ENCODE measurements at regions not wholly inside any gene's neighbourhood (a gene's known extent, or its start where the extent isn't known, plus 50 kb on each side); places are given as distances from the start of the nearest gene placed in this dataset.
"Not testable (repeated sequence)": the region's sequence is repeated elsewhere in the genome, so short reads cannot be mapped to it uniquely, and the experiment has no call there.

- ATAC-seq; intact Hi-C loops (cut with DNase I, micrococcal nuclease): not testable (repeated sequence)
Measured at GRCh38 chr11:82027335-82027734, 706.3 kb downstream of the FAM181B start.

GRCh38 chr11:82024760-82025159 is 708.9 kb downstream of the FAM181B start:
- intact Hi-C loops (cut with DNase I, micrococcal nuclease): no loop called here
- DNase-seq (no peak), ATAC-seq (no peak)

More at GRCh38 chr11:82027335-82027734, 706.3 kb downstream of the FAM181B start:
- not testable (repeated sequence) for DNase-seq

GRCh38 chr11:82012276-82012675 is 721.4 kb downstream of the FAM181B start:
- intact Hi-C loops (cut with DNase I, micrococcal nuclease): no loop called here
- no peak for ATAC-seq

GRCh38 chr11:82009133-82009532 is 724.5 kb downstream of the FAM181B start:
- no peak for ATAC-seq
- intact Hi-C loops (cut with DNase I, micrococcal nuclease): no loop called here
- DNase-seq: no peak

More at GRCh38 chr11:82012276-82012675, 721.4 kb downstream of the FAM181B start:
- DNase-seq: no peak

DNA sequence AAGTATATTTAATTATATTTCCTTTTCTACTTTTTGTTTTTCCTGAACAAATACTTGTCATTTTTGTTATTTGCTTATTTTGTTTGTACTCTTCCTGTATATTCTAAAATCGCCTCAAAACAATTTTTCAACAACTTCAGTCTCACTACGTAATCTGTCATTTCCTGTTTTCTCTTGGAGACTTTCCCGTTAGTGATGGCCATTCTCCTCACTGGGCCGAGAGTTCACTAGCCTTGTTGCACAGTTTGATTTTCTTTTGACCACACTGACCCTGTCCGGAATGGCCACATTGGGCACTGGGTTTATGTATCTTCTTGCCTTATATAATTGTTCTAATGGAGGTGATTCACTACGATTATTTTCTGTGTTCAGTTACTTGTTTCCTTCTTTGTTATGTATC is 726.1 kb downstream of the FAM181B start:
- no peak for DNase-seq
- intact Hi-C loops (cut with DNase I, micrococcal nuclease): no loop called here
- no peak for ATAC-seq

GRCh38 chr11:82004537-82005213 is 729.0 kb downstream of the FAM181B start:
- intact Hi-C loops (cut with DNase I, micrococcal nuclease): no loop called here
- ATAC-seq (no peak), DNase-seq (no peak)

GRCh38 chr11:82003671-82004515 is 729.8 kb downstream of the FAM181B start:
- intact Hi-C loops (cut with DNase I, micrococcal nuclease): no loop called here
- ATAC-seq (no peak), DNase-seq (no peak)

- ATAC-seq (no peak), DNase-seq (no peak)
- intact Hi-C loops (cut with DNase I, micrococcal nuclease): no loop called here
Measured at GRCh38 chr11:82003024-82003423, 730.6 kb downstream of the FAM181B start.

DNA sequence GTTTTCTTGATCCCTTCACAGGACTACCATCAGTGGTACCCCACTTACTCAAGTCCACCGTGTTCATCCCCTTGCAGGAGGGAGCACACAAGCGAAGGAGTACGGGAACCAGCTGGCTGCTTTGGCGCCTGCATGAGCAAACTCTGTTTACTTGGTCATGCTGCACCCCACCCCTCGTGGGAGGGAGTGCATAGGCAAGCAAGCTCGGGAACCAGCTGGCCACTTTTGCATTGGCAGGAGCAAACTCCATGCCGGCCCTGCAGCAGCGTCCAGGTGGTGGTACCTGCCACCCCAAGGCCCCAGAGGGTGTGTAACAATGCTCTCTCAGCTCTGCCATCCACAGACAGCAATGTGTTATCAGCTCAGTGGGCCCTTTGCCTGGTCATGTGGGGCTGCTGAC is 737.8 kb downstream of the FAM181B start:
- no peak for ATAC-seq
- intact Hi-C loops (cut with DNase I, micrococcal nuclease): no loop called here

DNA sequence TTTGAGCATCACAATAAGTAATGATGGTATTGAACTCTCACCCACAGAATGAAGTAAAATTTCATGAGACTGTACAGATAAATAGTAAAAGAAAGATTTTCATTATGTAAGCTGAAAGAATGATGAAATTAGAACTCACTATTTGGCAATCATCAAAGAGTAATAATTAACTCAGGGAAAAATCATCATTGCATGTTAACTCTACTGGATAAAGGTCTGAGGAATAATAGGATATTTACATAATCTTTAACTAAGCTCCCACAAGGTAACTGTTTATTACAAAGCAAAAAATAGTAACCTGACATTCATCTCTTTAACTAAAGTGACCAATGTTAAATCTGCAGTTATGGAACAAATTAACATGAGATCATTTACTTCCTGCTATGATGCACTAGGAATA is 739.9 kb downstream of the FAM181B start:
- no peak for ATAC-seq
- no peak for DNase-seq
- intact Hi-C loops (cut with DNase I, micrococcal nuclease): no loop called here

More for the DNA sequence above, 737.8 kb downstream of the FAM181B start:
- DNase-seq: no peak

DNA sequence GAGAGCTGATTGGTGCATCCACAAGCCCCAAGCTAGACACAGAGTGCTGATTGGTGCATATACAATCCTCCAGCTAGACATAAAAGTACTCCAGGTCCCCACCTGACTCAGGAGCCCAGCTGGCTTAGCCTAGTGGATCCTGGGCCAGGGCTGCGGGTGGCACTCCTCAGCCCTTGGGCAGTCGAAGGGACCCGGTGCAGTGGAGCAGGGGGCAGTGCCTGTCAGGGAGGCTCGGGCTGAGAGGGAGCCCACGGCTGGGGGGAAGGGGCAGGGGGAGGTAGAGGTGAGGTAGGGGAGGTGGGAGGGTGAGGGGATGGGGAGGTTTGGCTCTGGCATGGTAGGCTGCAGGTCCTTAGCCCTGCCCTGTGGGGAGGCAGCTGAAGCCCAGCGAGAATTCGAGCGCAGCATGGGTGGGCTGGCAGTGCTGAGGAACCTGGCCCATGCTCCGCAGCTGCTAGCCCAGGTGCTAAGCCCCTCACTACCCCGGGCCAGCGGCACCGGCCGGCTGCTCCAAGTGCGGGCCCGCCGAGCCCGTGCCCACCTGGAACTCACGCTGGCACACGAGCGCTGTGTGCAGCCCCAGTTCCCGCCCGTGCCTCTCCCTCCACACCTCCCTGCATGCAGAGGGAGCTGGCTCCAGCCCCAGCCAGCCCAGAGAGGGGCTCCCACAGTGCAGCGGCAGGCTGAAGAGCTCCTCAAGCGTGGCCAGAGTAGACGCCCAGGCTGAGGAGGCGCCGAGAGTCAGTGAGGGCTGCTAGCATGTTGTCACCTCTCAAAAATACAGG is 742.8 kb downstream of the FAM181B start:
- intact Hi-C loops (cut with DNase I, micrococcal nuclease): no loop called here
- ATAC-seq (no peak), DNase-seq (no peak)

GRCh38 chr11:81989093-81989492 is 744.6 kb downstream of the FAM181B start:
- DNase-seq: no peak
- ATAC-seq: no peak
- intact Hi-C loops (cut with DNase I, micrococcal nuclease): no loop called here

DNA sequence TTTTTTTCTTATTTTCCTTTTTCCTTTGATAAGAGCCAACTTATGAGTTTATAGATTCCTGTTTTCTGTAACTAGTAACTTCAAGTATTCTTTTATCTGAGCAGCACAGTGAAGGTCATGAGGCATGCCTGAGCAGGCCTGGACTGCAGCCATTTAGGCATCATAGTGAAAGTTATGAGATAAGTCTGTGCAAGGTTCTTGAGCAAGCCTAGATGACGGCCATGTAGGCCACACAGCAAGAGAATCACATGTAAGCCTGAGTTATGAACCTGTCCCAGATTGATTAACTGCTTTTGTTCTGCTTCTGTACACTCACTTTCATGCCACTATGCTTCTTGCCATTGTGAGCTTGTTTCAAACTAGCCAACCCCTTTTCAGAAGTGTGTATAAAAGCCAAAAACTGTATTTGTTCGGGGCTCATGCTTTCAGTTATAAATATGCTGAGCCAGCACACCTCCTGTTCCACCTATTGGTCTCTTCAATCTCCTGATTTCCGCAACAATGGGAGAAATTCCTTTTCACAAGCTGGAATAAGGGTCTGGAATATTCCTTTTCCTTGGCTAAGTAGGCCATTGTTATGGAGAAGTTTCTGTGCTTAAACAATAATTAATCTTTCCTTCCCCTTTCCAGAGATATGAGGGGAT is 745.7 kb downstream of the FAM181B start:
- DNase-seq: no peak

DNA sequence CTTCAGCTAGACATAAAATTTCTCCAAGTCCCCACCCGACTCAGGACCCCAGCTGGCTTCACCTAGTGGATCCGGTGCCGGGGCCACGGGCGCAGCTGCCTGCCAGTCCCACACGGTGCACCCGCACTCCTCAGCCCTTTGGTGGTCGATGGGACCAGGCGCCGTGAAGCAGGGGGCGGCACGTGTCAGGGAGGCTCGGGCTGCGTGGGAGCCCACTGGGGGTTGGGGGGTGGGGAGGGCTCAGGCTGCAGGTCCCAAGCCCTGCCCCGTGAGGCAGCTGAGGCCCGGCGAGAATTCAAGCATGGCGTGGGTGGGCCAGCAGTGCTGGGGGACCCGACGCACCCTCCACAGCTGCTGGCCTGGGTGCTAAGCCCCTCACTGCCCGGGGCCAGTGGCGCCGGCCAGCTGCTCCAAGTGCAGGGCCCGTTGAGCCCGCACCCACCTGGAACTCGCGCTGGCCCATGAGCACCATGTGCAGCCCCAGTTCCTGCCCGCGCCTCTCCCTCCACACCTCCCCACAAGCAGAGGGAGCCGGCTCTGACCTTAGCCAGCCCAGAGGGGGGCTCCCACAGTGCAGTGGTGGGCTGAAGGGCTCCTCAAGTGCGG is 747.0 kb downstream of the FAM181B start:
- DNase-seq: no peak
- intact Hi-C loops (cut with DNase I, micrococcal nuclease): no loop called here
- ATAC-seq: no peak

More for the DNA sequence above, 745.7 kb downstream of the FAM181B start:
- no peak for ATAC-seq
- intact Hi-C loops (cut with DNase I, micrococcal nuclease): no loop called here

GRCh38 chr11:81979448-81979847 is 754.2 kb downstream of the FAM181B start:
- DNase-seq (no peak), ATAC-seq (no peak)
- intact Hi-C loops (cut with DNase I, micrococcal nuclease): no loop called here

DNA sequence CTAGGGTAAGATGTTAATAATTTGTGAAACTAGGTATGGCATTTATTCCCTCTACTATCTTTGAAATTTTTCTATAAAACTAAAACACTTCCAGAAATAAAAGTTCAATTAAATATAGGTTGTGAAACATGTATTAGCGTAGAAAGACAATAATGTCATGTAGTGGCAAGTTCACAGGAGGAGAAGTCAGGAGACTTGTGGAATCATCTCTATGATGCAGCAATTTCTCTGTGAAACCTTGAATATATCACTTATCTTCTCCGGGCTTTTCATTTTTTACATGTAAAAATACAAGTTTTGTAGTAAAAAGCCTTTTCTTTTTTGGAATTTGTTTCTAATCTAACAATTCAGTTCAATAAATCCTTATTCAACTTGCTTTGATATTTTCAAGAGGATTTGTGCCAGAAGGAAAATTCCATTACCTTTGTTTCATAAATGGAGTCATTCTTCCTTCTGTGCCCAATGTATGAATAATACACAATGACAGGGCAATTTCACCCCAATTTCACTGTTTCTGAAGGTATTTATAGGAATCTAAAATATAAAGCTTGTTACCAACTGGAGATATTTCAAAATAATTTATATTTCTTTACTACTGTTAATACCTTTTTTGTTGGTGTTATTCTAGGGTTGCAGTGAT is 758.3 kb downstream of the FAM181B start:
- ATAC-seq (no peak), DNase-seq (no peak)
- intact Hi-C loops (cut with DNase I, micrococcal nuclease): no loop called here

DNA sequence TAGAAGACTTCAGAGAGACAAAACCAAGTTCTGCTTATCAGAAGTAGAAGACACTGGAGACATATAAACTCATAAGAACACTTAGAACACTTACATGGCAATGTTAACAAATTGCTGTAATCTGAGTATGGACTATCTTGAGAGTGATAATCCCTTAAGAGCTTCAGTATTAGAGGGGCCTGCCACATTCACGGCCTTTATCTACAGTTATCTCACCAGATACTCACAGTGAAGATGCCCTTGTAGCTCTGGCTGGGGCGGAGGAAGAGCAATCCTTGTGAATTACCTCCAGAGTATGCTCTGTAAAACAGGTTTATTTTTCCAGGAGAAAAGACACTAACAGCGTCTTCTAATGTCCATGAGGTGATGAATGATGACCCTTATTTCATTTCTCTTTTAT is 762.8 kb downstream of the FAM181B start:
- DNase-seq (no peak), ATAC-seq (no peak)
- intact Hi-C loops (cut with DNase I, micrococcal nuclease): no loop called here

DNA sequence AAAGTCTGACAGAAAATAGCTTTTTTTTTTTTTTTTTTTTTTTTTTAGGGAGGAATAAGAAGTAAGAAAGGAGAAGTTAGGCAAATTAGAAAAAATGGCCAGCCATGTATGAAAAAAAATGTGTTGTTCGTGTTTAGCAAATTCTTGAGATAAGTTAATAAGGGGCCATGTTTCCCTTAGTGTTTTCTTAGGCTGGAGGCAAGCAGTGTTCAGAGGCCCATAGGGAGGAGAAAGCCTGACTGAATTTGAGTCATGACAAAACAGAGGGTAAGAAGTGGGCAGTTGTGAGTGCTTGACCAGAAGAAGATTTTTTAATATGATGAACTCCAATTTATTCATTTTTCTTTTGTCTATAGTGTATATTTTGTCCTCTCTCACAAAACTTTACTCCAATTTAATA is 766.4 kb downstream of the FAM181B start:
- DNase-seq: no peak
- intact Hi-C loops (cut with DNase I, micrococcal nuclease): no loop called here
- no peak for ATAC-seq
